Loucy (cell line): ENCODE measurements at regions not wholly inside any gene's neighbourhood (a gene's known extent, or its start where the extent isn't known, plus 50 kb on each side); places are given as distances from the start of the nearest gene placed in this dataset.

Source experiments
- H2AFZ ChIP-seq: fragments of 200-600 bp; sonication (generic); 2 replicates; pipeline ENCODE4 v1.6.0; 2016; ENCODE audit warnings: antibody characterized with exemption, mild to moderate bottlenecking, low read length, moderate library complexity
- H3F3A ChIP-seq: fragments of 200-600 bp; 2 replicates; pipeline ENCODE4 v1.6.0; 2016; ENCODE audit warnings: antibody characterized with exemption, low read depth, mild to moderate bottlenecking
- H3K27me3 ChIP-seq: fragments of 200-600 bp; sonication (generic); 2 replicates; pipeline ENCODE4 v1.6.1; 2014; ENCODE audit warnings: low read length, mild to moderate bottlenecking; ENCODE audit not compliant: insufficient read depth, poor library complexity, severe bottlenecking
- H3K36me3 ChIP-seq: fragments of 200-600 bp; sonication (generic); 2 replicates; pipeline ENCODE4 v1.6.1; 2016; ENCODE audit warnings: low read length; ENCODE audit not compliant: insufficient read depth
- H3K4me1 ChIP-seq: fragments of 200-600 bp; sonication (generic); 2 replicates; pipeline ENCODE4 v1.5.1; 2014; ENCODE audit warnings: low read length, mild to moderate bottlenecking; ENCODE audit not compliant: insufficient read depth, poor library complexity, severe bottlenecking
- H3K4me2 ChIP-seq: fragments of 200-600 bp; sonication (generic); 2 replicates; pipeline ENCODE4 v1.6.0; 2014; ENCODE audit warnings: antibody characterized with exemption, low read length, low read depth, mild to moderate bottlenecking; ENCODE audit not compliant: poor library complexity, severe bottlenecking
- H3K4me3 ChIP-seq: fragments of 200-600 bp; sonication (generic); 2 replicates; pipeline ENCODE4 v1.5.1; 2014; ENCODE audit warnings: low read length, mild to moderate bottlenecking, mixed read lengths; ENCODE audit not compliant: poor library complexity, severe bottlenecking
- H3K79me2 ChIP-seq: fragments of 200-600 bp; sonication (generic); 2 replicates; pipeline ENCODE4 v1.6.1; 2014; ENCODE audit warnings: low read length; ENCODE audit not compliant: insufficient read depth
- H3K9ac ChIP-seq: fragments of 200-600 bp; sonication (generic); 2 replicates; pipeline ENCODE4 v1.6.0; 2014; ENCODE audit warnings: mild to moderate bottlenecking, low read depth, low read length, moderate library complexity; ENCODE audit not compliant: poor library complexity, severe bottlenecking
- H3K9me2 ChIP-seq: fragments of 200-600 bp; sonication (generic); replicated peaks from 2 replicates; pipeline ENCODE4 v1.6.1; 2016; ENCODE audit warnings: low read depth, low read length, mixed read lengths
- H3K9me3 ChIP-seq: fragments of 200-600 bp; sonication (generic); 2 replicates; pipeline ENCODE4 v1.6.1; 2014; ENCODE audit warnings: mild to moderate bottlenecking, antibody characterized with exemption, low read length, low read depth; ENCODE audit not compliant: insufficient read depth
- H4K20me1 ChIP-seq: fragments of 200-600 bp; sonication (generic); 2 replicates; pipeline ENCODE4 v1.6.0; 2014; ENCODE audit warnings: antibody characterized with exemption, low read length, mild to moderate bottlenecking; ENCODE audit not compliant: insufficient read depth, poor library complexity, severe bottlenecking
- EZH2phosphoT487 ChIP-seq: fragments of 200-600 bp; IDR thresholded peaks from 2 replicates; pipeline ENCODE4 v1.6.1; 2018; ENCODE audit warnings: antibody characterized with exemption, mild to moderate bottlenecking, moderate library complexity, borderline replicate concordance
- TF ChIP-seq, protein P1 (sequence below): fragments of 200-600 bp; sonication (generic); conservative IDR thresholded peaks from 2 replicates; pipeline ENCODE4 v1.5.1; 2014; ENCODE audit warnings: mild to moderate bottlenecking, antibody characterized with exemption, low read length

DNA sequence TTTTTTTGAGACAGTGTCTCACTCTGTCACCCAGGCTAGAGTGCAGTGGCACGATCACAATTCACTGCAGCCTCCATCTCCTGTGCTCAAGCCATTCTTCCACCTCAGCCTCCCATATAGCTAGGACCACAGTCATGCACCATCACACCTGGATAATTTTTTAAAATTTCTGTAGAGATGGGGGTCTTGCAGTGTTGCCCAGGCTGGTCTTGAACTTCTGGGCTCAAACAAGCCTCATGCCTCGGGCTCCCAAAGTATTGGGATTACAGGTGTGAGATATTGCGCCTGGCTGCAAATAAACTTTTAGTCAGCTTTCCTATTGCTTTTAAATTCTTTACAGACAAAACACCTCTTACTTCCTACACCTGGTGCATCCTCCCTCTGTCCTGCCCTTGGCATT lies 102.1 kb upstream of the VEPH1 start:
- Histone ChIP-seq H3K4me3 (no peak overlapping the region), H4K20me1 (no peaks in the 10 kb centered on the region)
- no peak for TF ChIP-seq EZH2phosphoT487
- TF ChIP-seq, protein P1, sequence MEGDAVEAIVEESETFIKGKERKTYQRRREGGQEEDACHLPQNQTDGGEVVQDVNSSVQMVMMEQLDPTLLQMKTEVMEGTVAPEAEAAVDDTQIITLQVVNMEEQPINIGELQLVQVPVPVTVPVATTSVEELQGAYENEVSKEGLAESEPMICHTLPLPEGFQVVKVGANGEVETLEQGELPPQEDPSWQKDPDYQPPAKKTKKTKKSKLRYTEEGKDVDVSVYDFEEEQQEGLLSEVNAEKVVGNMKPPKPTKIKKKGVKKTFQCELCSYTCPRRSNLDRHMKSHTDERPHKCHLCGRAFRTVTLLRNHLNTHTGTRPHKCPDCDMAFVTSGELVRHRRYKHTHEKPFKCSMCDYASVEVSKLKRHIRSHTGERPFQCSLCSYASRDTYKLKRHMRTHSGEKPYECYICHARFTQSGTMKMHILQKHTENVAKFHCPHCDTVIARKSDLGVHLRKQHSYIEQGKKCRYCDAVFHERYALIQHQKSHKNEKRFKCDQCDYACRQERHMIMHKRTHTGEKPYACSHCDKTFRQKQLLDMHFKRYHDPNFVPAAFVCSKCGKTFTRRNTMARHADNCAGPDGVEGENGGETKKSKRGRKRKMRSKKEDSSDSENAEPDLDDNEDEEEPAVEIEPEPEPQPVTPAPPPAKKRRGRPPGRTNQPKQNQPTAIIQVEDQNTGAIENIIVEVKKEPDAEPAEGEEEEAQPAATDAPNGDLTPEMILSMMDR = no peak

GRCh38 chr3:157602424-157602823 lies 99.2 kb upstream of the VEPH1 start:
- no peak for TF ChIP-seq EZH2phosphoT487
- TF ChIP-seq, protein P1 = no peak

More for the DNA sequence above, 102.1 kb upstream of the VEPH1 start:
- Histone ChIP-seq H3K36me3 (no peaks in the 10 kb centered on the region), H3K4me1 (peaks cover 3% of the 10 kb centered on the region), H3K9me3 (no peaks in the 10 kb centered on the region), H3K79me2 (no peaks in the 10 kb centered on the region), H3K9me2 (no peaks in the 10 kb centered on the region), H3K9ac (no peak overlapping the region), H2AFZ (no peak overlapping the region), H3K4me2 (no peak overlapping the region), H3F3A (no peaks in the 10 kb centered on the region), H3K27me3 (no peaks in the 10 kb centered on the region)

DNA sequence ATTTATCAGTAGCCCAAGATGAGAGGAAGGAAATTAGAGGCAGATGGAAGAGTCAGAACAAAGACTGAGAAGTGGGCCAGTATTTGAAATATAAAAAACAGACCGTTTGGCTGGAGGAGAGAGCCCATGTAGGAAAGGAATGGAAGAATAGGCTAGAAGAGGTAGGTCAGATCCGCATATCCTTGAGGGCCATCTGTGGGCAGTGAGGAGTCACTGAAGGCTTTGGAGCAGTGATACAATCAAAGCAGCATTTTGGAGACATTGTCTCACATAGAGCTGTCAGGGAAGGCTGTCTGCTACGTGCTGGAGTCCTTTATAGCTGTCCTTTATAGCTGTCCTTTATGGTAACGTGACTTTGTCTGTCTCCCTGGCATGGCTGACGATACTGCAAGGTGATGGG lies 92.0 kb upstream of the VEPH1 start:
- H3K4me2 ChIP-seq = no peak overlapping the region
- no peaks in the 10 kb centered on the region for H4K20me1 ChIP-seq
- no peaks in the 10 kb centered on the region for H3K9me2 ChIP-seq
- H3K9ac ChIP-seq = no peak overlapping the region
- no peaks in the 10 kb centered on the region for H3K36me3 ChIP-seq
- no peaks in the 10 kb centered on the region for H3F3A ChIP-seq
- H3K9me3 ChIP-seq = no peaks in the 10 kb centered on the region
- H3K4me1 ChIP-seq = peaks cover 5% of the 10 kb centered on the region
- H3K27me3 ChIP-seq = no peaks in the 10 kb centered on the region
- TF ChIP-seq, protein P1 = no peak
- TF ChIP-seq EZH2phosphoT487 = no peak
- H3K4me3 ChIP-seq = no peak overlapping the region
- no peak overlapping the region for H2AFZ ChIP-seq
- no peaks in the 10 kb centered on the region for H3K79me2 ChIP-seq

More at GRCh38 chr3:157602424-157602823, 99.2 kb upstream of the VEPH1 start:
- no peaks in the 10 kb centered on the region for H3K27me3 ChIP-seq
- H3K9ac ChIP-seq = no peak overlapping the region
- no peak overlapping the region for H3K4me3 ChIP-seq
- H3K4me2 ChIP-seq = no peak overlapping the region
- H3K9me2 ChIP-seq = no peaks in the 10 kb centered on the region
- H2AFZ ChIP-seq = no peak overlapping the region
- no peaks in the 10 kb centered on the region for H3K36me3 ChIP-seq
- H3K4me1 ChIP-seq = peaks cover 3% of the 10 kb centered on the region
- H3K9me3 ChIP-seq = no peaks in the 10 kb centered on the region
- no peaks in the 10 kb centered on the region for H3F3A ChIP-seq
- H3K79me2 ChIP-seq = no peaks in the 10 kb centered on the region
- H4K20me1 ChIP-seq = no peaks in the 10 kb centered on the region
